ENCODE measurements at regions not wholly inside any gene's neighbourhood (a gene's known extent, or its start where the extent isn't known, plus 50 kb on each side); places are given as distances from the start of the nearest gene placed in this dataset.

DNA sequence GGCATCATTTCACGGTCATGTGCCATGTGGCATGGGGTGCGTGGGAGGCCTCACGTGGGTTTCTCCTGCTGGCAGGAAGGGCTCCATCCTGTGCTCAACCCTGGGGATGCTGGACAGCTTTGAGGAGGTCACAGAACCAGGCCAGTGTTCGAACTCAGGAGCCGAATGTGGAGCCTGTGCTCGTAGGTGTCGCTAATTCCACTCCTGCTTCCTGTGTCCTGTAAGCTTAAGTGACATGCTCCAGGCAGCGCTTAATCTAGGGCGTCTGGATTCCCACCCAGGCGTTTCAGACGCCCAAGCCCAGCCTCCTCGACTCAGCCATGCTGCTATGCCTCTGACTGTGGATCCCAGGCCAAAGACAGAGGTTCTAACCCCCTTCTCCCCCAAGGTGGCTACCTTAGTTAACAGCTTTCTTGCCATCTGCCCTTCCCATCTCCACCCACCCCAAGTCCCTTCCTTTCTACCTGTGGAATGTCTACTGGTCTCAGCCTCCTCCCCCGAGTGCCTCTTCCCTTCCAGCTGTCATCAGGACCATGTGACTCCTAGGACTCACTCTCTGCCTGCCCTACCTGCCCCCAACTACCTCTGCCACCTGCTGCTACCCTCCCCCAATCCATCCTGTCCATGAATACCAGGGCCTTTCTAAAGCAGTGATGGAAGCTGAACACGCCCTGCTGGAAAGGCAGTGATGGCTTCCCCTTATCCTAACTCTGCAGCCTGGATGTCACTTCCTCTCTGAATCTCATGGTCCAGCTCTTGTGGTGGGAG lies 255.1 kb downstream of the CDH26 start:
- DNase-seq (ENCODE audit: low spot score) = no peak

- no peak for DNase-seq (ENCODE audit: low spot score)
These were observed 256.9 kb downstream of the CDH26 start for GRCh38 chr20:60214901-60215815.

DNA sequence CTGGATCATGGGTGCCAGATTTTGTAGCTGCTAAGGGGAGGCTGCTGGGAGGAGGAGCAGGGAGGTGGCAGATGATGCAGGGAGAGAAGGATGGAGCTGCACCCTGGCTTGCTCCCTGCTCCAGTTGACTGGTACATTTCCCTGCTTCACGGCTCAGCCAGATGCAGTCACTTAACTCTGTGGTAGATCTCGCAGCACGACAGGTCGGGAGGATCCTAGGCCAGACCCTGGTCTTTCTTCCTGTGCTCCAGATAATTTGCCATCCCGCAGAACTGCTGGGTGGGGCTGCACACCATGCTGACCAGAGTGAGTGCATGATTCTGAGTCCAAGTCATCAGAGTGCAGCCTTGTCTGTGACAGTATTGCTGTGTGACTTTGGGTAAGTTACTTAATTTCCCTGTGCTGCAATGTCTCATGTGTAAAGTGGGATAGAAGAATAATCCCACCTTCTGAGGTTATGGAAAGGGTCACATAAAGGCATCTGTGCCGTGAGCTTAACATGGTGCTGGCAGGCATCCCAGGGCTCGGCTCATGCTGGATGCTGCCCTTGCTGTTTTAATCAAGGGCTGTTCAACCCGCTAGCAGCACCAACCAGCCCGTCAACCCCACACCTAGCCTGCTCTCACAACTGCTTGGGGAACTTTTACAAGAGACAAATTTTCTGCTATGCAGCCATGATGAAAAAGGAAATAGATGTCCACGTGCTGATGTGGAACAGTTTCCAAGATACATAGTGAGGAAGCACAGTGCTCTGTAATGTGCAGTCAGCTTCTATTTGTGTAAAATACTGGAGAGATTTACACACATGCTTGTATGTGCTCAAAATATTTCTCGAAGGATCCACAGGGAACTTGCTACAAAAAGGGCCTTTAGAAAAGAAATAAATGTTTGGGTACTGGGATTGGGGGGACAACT lies 257.9 kb downstream of the CDH26 start:
- no peak for DNase-seq (ENCODE audit: low spot score)

DNA sequence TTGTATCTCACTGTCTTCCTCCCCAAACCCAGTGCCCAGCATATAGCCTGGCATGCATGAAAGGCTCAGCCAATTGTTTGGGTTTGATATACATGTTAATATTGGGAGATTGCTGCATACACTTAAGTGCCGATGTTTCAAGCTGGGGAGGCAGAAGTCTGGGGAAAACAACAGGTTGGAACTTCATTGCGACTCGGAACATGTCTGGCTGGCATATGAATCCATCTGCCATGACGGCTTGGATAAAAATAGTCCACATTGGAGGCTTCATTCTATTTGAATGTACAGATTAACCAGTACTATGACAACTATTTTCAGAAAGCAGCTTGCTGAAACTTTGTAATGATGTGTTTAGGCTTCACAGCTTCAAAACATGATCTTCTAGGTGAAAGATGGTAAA lies 261.0 kb downstream of the CDH26 start:
- no peak for DNase-seq (ENCODE audit: low spot score)

GRCh38 chr20:60219984-60220562 lies 261.9 kb downstream of the CDH26 start:
- no peak for DNase-seq (ENCODE audit: low spot score)

DNA sequence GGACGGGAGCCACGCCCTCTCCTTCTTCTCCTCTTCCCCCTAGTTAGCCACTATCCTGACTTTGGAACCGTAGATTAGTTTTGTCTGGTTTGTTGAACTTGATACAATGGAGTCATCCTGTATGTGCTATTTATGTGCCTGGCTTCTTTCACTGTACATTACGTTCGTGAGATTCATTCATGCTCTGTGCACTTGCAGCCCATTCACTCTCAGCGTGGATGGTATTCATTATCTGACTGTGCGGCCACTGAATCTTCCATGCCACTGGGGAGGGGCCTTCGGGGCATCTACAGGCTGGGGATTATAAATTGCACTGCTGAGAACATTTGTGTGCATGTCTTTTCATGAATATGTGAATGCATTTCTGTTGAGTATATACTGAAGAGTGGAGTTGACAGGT lies 262.5 kb downstream of the CDH26 start:
- no peak for DNase-seq (ENCODE audit: low spot score)

GRCh38 chr20:60221593-60221992 lies 263.4 kb downstream of the CDH26 start:
- no peak for DNase-seq (ENCODE audit: low spot score)

DNA sequence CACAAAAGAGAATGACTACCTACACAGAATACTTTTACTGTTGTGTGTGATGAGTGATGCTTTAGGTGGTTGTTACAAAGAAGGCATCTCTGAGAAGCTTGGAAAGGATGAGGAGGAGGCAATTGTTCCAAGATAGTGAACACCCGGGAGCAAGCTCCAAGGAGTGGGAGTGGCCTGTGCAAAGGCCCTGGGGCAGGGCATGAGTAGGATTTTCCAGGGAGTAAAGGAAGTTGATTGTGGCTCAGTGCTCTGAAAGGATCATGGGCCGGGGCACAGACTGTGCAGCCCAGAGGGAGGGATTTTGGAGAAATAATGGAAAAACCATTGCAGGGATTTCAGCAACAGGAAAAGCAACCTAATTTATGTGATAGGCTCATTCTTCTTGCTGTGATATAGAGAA lies 264.3 kb downstream of the CDH26 start:
- DNase-seq (ENCODE audit: low spot score) = no peak

DNA sequence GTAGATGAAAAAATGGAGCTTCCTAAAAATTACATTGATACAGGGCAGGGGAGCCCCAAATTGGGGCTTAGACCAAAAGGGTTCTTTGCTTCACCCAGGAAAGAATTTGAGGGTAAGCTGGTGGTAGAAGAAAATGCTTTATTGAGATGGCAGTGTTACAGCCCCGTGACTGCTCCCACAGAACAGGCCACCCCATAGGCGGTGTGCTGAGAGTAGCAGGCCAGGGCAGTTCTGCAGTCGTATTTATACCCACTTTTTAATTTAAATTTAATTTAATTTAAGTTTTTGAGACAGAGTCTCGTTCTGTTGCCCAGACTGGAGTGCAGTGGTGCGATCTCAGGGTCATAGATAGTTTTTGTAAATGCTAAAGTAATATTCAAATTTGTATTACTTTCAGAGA lies 265.0 kb downstream of the CDH26 start:
- no peak for DNase-seq (ENCODE audit: low spot score)

- no peak for DNase-seq (ENCODE audit: low spot score)
These were observed 266.7 kb downstream of the CDH26 start for GRCh38 chr20:60224914-60225313.

- DNase-seq (ENCODE audit: low spot score) = no peak
These were observed 270.0 kb downstream of the CDH26 start for GRCh38 chr20:60228255-60228654.

- no peak for DNase-seq (ENCODE audit: low spot score)
These were observed 274.2 kb downstream of the CDH26 start for GRCh38 chr20:60232380-60232779.

DNA sequence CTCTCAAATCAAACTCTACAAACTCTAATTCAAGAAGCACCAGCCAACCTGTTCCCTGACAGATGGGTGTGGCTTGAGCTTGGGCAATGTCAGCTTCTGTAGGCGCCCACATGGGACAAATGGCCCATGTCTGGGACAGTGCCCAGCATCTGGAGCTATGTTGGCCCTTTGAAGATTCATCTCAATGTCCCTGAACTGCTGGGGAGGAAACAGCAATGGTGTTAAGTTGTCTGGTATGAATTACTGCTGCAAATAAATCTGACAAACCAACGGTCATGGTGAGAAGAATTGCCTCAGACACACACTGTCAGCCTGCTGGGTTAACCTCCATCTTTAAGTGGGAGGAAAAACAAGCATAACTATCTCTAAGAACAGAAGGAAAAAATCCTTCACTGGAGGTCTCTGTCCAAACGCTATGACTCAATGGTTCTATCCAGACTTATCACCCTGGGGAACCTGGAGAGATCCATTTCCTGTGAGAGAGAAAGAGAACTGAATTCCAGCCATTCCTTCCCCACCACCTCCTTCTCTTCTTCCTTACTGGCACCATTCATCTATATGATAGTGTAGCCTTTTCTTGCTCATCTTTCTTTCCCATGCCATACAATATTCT lies 274.9 kb downstream of the CDH26 start:
- no peak for DNase-seq (ENCODE audit: low spot score)

DNA sequence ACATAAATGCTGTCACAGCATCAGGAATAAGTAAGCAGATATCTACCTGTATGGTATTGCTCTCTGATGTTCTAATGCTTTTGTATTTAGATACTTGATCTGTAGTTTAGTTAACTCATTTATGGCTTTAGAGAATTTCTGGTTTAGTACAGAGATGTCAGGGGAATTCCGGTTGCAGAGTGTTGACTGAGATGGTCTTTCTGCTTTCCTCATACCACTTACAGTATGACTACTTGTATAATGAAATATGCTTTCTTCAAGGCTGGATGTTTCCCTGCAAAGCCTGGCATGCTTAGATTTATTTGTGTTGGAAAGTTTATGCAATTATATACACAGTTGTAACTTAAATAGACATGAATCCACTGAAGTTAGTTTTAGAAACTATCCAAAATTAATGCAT lies 278.4 kb downstream of the CDH26 start:
- no peak for DNase-seq (ENCODE audit: low spot score)

- DNase-seq (ENCODE audit: low spot score) = no peak
These were observed 279.8 kb downstream of the CDH26 start for GRCh38 chr20:60237981-60238380.

DNA sequence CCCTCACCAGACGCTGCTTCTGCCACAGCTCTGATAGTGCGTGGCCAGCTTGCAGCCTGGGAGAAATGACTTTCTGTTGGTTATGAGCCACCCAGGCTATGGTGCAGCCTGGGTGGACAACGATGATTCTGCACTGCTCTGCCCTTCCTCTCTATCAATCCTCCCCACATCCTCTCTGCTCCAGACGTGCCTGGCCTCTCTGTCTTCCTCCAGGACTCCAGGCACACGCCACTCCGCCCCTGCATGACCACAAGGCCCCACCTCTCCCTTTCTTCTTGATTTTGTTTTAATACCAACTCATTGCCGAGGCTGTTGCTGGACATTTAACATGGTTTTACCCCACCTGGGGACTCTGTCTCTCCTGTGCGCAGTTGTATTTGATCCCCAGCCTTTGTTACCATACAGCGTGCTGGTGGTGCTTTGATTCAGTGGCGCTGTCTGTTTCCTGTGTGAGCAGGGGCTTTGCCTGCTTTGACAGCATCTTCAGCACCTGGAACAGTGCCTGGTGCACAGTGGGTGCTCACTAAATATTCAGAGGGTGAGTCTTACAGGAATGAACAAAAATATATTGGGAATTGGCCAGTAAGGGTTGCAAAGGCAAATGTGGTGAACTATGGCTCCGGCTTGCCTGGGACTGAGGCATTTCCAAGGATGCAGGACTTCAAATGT lies 280.9 kb downstream of the CDH26 start:
- DNase-seq (ENCODE audit: low spot score) = no peak

DNA sequence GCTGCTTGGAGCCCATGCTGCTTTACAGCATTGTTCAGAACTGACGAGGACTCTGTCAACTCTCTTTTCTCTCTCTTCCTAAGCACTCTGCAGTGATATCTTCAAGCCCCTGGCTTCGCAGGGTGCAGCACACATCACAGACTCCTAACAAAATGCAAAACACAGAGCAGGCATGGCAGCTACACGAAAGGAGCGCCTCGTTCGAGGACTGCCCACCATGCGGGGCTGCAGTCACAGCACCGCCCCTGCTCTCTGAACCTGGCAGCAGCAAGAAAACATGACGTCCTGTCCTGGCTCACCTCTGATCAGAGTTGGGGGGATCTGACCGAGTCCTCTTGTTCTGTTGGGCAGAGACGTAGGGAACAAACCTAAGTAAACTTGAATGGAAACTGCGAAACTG lies 281.7 kb downstream of the CDH26 start:
- no peak for DNase-seq (ENCODE audit: low spot score)

DNA sequence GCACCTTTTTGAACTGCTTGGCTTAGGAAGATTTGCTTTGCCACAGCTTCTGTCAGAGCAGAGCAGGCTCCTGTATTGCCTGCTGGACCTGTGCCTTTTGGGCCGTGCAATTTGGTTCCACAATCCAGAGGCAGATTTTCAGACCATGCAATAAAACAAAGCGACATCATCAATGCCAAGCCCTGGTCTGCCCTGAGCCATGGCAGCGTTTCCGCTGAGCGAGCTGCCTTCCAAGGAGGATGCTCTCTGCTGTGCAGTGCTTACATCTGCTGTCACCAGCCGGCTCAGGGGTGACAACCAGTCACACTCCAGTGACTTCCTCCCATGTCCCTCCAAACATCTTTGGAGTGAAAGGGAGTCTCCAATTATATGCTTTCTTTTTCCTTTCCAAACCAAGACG lies 282.2 kb downstream of the CDH26 start:
- DNase-seq (ENCODE audit: low spot score) = no peak

- no peak for DNase-seq (ENCODE audit: low spot score)
These were observed 282.8 kb downstream of the CDH26 start for GRCh38 chr20:60240986-60241385.

DNA sequence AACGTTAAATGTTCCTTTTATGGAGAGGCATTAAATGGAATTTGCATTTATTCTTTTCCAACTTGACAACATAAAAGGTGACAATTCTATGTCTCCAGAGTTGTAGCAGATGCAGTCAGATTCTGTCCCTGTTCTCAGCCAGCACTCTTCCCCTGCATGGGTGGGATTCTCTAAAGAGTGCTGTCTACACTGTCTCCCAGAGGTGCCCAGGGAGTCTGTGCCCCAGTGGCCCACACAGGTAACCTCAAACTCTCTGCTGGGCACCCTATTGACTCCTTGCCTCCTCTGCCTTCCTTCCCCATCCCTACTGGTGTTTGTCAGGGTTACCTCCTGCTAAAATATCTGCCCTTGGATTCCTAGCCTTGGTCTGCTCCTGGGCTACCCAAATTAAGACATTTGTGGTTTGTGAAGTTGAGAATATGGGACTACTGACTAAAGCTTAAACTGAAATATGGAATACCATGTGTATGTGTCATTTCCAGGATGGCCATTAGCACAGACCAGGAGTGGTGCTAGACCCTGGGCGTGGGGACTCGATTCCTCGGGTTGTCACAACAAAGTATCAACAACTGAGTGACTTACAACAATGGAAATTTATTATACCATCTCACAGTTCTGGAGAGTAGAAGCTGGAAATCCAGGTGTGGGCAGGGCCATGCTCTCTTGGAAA lies 284.7 kb downstream of the CDH26 start:
- DNase-seq (ENCODE audit: low spot score) = no peak

Measured in CD4-positive, alpha-beta T cell treated with Interleukin-6 at 100 ng/mL for 8 hours (primary cell).